Stimulated activated CD8-positive, alpha-beta memory T cell treated with anti-CD3 and anti-CD28 coated beads, Interleukin-7, amount 100 ng/mL, for 24 hours (primary cell): ENCODE measurements at regions not wholly inside any gene's neighbourhood (a gene's known extent, or its start where the extent isn't known, plus 50 kb on each side); places are given as distances from the start of the nearest gene placed in this dataset.

Source experiments
- DNase-seq: peaks from one replicate; pipeline ENCODE4 v3.0.0-alpha.2; 2020; ENCODE audit warnings: low read depth

DNA sequence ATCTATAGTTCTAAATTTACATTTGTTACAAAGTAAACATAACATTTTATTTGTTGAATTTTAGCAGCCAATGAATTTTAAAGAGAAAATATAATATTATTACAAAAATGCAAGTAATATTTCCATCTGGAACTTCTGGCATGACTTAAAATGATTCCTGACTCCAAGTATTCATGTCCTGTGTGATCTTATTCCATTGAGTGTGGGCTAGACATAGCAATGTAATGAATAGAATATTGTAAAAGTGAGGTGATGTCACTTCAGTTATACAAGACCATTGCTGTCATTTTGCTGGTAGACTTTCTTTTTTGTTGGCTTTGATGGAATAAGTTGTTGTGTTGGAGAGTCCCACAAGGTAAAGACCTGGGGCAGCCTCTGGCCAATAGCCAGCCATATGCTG is 912.2 kb upstream of the PIK3C3 start:
- DNase-seq, result no peak

DNA sequence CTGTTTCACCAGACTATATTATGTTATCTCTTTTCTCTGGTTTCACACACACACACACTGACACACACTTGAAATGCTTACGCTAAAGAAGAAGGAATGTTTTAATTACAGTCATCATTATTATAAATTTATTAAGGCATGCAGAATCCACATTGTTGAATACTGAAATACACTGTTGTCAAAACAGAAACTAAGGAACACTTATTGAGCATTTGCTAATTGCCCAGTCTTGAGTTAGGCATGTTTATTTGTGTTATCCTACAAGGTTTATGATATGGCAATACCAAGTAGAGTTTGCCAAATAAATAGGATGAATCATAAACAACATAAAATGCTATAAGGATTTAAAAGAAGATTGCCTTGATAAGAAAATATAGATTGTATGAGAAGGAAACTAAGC is 917.0 kb upstream of the PIK3C3 start:
- DNase-seq, result no peak

DNA sequence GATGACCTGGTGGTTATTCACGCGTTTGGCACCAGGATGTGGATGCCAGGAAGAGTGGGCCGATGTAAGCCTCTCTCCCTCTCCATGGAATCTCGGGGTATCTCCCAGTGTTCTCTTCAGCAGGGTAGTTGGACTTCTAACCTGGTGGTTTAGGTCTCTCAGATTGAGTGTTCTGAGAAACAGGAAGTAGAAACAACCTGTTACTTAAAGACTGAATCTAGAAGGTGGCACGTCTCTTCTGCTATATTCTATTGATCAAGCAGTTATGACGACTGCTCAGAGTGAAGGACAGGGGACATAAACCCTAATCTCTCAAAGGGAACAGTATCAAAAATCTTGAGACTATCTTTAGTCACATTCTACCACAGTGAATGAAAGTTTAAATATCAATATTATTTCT is 918.7 kb upstream of the PIK3C3 start:
- DNase-seq, result no peak

DNA sequence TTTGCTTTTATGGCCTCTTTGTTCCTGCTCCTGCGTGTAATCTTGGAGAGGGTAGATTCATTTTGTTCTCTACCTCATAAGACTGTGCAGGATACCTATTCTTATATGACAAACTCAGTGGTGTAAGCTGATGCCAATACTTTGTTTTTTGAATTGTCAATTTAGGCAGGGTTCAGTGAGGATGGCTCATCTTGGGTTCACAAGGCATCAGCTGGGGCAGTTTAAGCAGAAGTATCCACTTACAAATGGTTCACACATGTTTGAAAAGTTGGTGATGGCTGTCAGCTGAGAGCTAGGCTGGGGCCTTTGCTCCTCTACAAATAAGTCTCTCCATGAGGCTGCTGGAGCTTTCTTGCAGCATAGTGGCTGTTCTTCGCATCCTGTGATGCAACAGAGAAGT is 920.6 kb upstream of the PIK3C3 start:
- DNase-seq, result no peak

DNA sequence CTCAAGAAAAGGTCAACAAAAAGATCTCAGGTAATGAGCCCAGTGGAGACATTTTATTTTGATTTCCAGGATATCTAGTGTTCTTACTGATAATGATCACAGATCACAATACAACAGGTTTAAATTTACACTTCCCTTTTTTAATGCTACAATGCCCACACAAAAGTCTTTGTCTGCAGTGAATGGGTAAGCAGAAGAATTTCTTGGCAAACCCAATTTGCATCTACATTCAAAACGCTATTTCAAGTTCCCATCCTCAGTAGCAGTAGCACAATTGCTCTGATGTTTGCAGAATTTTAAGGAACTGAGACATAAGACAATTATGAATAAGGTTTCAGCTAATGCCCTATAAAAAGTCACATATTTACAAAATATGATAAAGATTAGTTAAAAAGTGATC is 929.4 kb upstream of the PIK3C3 start:
- DNase-seq, result no peak

DNA sequence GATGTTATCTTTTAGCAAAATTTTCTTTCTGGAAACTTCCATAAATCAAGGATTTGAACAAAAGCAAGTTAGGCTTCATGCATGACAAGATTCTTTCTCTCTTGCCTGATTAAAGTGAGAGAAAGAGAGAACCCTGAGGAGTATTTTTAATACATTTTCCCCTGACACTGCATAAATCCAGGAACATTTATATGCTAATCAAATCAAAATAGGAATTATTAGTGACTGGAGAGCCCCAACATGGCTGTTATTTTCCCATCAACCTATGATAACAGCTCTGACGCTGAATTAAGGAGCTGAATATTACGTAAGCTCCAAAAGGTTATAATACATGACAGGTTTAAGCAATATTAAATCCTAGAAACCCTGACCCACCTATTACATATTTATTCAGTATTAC is 930.2 kb upstream of the PIK3C3 start:
- DNase-seq, result no peak

DNA sequence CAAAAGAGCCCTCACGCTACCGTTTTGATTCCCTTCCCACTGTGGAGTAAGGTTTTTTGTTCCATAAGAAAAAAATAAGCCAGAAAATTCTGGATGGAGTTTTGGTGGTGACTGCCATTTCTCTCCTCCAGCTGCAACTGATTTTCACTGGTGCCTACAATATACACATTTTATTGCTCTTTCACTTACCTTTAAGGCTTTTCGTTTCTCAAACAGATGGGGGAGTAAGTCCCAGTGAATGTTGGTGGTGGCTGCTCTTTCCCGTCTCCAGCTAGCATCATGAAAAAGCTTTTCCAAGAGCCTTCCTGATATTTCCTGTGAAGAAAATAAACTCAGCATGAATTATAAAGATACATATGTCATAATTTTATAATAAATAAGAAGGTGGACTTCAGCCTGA is 932.5 kb upstream of the PIK3C3 start:
- DNase-seq, result no peak

DNA sequence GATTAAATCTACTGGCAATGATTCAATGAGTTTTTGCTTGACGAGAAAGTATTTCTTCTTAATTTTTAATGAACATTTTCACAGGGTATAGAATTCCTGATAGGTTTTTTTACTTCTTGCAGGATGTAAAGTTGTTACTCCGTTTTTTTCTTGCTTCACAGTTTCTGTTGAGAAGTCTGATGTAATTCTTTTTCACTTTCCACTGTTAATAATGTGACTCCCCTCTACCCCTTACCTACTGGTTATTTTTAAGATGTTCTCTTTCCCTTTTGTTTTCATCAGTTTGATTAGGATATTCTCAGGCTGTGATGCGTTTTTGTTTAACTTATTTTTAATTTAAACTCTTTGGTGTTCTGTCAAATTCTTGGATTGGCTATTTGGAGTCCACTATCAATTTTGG is 933.9 kb upstream of the PIK3C3 start:
- no peak for DNase-seq

DNA sequence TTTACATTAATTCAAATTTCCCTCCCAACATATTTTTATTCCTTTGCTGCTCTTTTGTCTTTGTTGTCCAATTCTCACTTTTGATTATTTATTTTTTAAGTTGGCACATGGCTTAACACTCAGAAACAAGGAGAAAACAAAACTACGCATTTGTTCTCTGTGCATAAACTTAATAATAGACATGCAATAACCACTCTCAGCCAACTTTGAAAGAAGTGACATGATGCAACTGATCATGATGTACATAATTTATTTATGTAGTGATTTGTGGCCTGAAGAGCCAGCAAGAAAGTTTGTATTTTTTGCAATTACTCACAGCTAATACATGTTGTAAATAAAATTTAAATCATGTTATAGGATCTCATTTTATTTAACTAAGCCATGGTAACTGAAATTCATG is 942.8 kb upstream of the PIK3C3 start:
- no peak for DNase-seq

DNA sequence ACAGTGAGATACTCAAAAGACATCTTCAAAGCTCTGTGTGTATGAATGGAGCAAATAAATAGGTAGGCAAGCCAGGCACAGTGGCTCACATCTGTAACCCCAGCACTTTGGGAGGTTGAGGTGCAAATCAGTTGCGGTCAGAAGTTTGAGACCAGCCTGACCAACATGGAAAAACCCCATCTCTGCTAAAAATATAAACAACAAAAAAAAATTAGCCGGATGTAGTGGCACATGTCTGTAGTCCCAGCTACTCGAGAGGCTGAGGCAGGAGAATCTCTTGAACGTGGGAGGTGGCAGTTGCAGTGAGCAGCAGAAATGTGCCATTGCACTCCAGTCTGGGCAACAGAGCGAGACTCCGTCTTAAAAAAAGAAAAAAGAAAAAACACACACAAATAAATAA is 945.1 kb upstream of the PIK3C3 start:
- DNase-seq, result no peak

DNA sequence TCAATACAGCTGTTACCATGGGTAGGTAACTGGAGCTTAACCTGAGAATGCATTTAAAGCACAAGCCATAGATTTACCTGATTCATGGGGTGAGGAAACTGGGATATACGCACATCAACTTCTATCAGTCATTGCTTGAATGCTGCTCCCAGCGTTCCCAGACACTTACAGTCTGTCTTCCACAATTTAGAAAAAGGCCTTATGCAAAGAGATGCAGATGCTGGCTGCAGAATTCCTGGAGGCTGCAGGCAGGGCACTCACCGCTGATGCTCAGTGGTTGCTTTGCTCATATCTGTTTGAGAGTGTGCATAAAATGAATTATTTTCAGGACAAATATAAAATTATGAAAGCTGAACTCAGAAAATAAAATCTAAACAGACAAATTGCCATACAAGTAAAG is 950.7 kb upstream of the PIK3C3 start:
- DNase-seq, result no peak

DNA sequence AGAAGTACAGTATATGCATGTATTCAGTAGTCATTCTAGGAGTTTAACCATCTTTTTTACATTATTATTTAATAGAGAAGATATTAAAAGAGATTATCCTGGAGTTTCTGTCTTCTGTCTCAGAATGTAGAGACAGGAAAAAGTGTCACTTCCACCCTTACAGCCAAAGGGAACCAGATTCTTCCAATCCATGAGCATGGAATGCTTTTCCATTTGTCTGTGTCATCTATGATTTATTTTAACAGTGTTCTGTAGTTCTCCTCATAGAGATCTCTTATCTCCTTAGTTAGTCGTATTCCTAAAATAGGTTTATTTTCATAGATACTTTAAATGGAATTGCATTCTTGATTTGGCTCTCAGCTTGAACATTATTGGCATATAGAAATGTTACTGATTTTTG is 959.5 kb upstream of the PIK3C3 start:
- DNase-seq, result no peak

DNA sequence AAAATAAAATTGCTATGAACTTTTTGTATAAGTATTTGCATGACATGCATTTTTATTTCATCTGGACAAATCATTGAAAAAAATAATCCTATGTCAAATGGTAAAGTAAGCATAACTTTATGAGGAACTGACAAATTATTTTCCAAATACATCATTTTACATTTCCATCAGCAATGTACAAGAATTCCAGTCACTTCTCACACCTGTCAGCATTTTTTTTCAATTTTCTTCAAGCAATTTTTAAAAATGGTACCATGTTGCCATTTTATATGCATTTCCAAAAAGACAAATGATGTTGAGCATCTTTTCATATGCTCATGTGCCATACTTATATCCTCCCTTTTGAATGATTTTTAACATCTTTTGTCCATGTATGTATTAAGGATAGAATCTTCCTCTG is 961.7 kb upstream of the PIK3C3 start:
- no peak for DNase-seq

DNA sequence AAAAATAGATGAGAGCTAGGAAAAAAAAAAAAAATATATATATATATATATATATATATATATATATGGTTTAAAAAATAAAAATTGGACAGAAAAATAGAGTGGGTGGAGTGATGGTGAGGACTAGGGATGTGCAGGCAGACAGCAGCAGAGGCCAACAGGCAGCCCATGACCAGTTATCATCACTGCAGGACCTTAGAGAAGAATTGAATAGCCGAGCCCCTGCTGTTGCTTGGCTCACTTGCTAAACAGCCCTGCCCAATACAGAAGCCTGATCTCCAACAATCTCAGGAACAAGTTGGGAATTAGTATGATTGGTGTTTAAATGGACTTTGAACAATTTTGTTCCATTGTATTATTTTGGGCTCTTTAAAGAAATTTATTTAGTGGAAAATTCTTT is 967.5 kb upstream of the PIK3C3 start:
- DNase-seq, result no peak

DNA sequence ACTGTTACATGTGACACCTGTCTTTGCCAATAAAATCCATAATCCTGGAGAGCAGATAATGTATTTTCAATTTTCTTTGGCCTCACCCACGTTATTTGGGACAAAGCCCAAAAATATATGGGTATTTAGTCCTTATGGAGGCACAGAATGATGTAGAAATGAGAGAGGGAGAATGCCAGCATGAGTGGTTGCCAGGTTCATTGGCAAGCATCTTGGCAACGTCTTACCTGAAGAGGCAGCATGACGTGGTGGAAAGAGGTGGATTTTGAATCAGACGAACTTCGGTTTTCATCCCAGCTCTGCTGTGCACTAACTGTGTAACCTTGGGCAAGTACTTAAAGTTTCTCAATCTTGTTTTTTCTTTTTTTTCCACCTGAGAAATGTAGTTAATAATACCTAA is 969.6 kb upstream of the PIK3C3 start:
- DNase-seq, result no peak

DNA sequence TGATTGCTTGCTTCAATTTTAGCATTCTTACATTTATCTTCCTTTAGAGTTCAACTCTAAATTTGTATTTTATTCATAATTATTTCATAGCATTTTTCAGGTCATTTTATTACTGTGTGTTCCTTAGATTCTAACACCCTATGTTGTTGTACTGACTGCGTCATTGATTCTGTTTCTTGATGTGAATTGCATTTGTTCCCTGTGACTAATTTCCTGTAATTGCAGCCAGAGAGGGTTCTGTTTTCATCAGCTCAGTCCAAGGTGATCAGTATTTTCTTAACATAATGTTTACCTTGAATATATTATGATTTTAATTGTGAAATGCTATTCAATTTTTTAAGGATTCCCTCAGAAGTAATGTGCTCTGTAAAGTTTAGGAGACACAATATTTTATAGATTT is 970.2 kb upstream of the PIK3C3 start:
- no peak for DNase-seq

DNA sequence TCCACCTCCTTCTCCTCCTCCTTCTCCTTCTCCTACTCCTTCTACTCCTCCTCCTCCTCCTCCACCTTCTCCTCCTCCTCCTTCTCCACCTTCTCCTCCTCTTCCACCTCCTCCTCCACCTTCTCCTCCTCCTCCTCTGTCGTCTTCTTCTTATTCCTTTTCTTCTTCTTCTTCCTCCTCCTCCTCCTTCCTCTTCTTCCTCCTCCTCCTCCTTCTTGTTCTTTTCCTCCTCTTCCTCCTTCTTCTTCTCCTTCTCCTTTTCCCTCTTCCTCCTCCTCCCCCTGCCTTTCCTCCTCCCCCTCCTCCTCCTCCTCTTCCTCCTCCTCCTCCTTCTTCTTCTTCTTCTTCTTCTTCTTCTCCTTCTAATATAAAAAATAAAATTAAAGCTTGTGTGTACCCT is 971.2 kb upstream of the PIK3C3 start:
- no peak for DNase-seq

DNA sequence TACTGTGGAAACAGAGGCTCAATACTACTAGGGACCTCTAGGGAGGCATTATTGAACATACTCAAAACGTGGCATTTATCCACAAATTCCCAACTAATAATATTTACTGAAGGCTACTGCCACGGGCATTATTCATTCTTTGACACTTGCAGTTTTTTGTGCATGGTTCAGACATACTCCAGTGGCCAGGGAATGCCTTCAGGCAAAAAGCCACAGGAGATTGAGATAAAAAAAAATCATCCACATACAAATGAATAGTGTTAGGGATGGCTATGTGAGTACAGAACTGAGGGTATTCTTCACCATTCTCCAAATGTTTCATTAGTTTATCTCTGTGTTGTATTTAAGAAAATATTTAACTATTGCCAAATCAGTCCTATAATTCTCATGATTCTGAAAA is 974.9 kb upstream of the PIK3C3 start:
- DNase-seq, result no peak

DNA sequence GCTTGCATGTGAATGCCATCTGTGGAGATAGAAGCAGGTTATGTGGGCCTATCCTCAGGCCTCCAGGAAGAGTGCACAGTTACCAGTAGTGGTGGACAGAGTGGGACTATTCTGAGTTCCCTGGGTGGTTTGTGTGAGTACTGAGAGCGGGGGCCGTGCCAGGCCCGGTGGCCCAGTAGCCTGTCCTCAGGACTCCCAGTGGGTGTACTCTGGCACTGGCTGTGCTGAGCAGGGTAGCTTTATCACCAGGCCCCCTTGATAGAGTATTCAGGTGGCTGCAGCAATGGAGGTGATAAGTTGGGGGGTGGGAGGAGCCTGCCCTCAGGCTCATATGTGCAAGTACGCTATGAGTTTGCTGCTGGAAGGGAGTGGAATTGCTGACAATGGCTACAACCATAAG is 979.0 kb upstream of the PIK3C3 start:
- no peak for DNase-seq

DNA sequence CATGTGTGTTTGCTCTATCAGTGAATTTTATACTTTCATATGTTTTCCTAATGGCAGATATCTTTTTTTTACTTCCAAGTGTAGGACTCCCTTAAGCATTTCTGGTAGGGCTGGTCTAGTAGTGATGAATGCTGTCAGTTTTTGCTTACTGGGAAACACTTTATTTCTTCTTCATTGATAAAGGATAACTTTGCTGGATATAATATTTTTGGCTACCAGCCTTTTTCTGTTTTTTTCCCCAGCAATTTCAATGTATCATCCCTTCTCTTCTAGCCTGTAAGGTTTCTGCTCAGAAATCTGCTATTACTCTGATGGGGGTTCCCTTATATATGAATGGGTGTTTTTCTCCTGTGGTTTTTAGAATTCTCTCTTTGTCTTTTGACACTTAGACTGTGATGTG is 980.6 kb upstream of the PIK3C3 start:
- DNase-seq, result no peak

DNA sequence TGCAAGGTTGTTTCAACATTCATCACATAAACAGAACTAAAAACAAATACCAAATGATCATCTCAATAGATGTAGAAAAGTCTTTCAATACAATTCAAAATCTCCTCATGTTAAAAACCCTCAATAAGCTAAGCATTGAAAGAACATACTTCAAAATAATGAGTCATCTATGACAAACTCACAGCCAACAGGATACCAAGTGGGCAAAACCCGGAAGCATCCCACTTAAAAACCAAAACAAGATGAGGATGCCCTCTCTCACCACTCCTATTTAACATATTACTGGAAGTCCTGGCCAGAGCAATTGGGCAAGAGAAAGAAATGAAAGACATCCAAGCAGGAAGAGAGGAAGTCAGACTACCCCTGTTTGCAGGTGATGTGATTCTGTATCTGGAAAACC is 992.2 kb upstream of the PIK3C3 start:
- no peak for DNase-seq

DNA sequence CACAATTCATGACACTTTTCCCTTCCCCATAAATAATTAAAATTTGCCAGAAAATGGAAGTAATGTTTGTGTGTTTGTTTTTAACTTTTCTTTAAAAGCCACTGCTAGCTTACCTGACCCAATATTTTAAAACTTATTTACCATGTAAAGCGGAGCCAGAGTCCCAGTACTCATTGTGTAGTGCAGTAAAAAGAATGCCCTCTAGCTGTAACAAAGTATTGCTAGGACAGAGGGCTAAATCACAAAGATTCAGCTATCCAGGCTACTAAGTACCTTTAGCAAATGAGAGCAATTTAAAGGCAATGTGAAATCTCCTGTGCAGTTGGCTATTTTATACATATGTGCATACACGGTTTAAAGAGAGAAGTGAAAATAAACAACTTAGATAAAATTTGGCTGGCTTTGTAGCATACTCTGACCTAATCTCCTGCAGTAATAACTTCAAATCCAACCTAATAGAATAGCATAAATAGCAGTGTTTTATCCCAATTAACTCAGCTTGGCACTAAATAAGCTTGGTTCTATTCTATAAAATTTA is 997.4 kb upstream of the PIK3C3 start:
- no peak for DNase-seq

DNA sequence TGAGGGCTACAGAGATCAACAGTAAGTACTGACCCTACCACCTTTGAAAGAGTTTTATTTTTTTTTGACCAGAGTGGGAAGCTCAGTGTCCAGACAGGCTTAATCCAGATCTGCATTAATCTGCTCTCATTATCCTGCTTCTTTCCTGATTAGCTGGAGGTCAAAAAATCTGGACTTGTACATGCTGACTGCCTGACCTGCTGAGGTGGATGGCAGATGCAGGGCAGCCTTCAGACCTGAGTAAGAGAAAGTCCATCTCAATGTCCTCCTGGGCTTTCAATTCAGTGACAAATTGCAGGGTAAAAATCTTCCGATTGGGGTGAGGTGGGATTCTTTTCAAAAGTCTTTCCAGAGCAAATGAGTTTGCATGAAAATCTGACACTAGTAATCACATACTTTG is 998.8 kb upstream of the PIK3C3 start:
- DNase-seq, result no peak

DNA sequence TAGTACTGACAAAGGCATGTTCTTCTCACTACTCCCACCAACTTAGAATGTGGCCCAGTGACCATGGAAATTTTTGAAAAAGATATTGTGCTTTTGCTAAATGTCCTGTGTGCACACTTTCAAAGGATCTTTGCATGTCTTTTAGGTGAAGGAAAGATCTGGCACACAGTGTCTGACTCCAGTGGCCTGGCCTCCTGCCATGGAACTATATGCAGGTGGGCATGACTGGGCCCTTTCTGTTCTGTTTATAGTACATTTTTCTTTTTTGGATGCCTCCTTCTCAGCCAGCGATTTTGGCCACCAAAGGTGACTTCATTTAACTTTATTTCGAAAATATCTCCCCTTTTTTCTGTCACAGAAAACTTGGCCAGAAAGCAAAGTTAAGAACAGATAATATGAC is 999.7 kb upstream of the PIK3C3 start:
- no peak for DNase-seq
